IMR-90 (cell line): ENCODE measurements at regions not wholly inside any gene's neighbourhood (a gene's known extent, or its start where the extent isn't known, plus 50 kb on each side); places are given as distances from the start of the nearest gene placed in this dataset.

Source experiments
- ATAC-seq: fragments of 200-7000 bp; cut with Tn5 transposase; 2 replicates; pipeline ENCODE4 v1.9.1; 2020; ENCODE audit warnings: low read depth, mild to moderate bottlenecking, moderate library complexity
- BruUV-seq: library from RNA; stranded (reverse); fragments of 400-500 nt; replicated peaks from 2 replicates; lab custom pipeline; 2021; lab: Mats Ljungman, UMichigan
- CTCF ChIA-PET: fragments of 300-600 bp; formaldehyde crosslinking; extraction: SDS; loops from one replicate; lab custom pipeline; 2021; ENCODE audit warnings: antibody characterized with exemption; lab: Yijun Ruan, JAX
- POLR2A ChIA-PET: fragments of 300-600 bp; sonication (Branson Sonifier 250); formaldehyde crosslinking; loops from one replicate; lab custom pipeline; 2022; ENCODE audit warnings: antibody characterized with exemption; ENCODE audit not compliant: unreplicated experiment; lab: Charles Lee
- DNase-seq: peaks from one replicate; pipeline ENCODE4 v3.0.0; 2013
- H2AFZ ChIP-seq: replicated peaks from 2 replicates; pipeline ENCODE3; 2013; ENCODE audit warnings: low read length, mild to moderate bottlenecking; ENCODE audit not compliant: poor library complexity
- H2AK5ac ChIP-seq: 2 replicates; pipeline ENCODE4 v1.6.1; 2013; ENCODE audit warnings: low read depth, low read length, inconsistent platforms
- H2AK9ac ChIP-seq: replicated peaks from 2 replicates; pipeline ENCODE3; 2013; ENCODE audit warnings: mild to moderate bottlenecking, low read depth, low read length, moderate library complexity; ENCODE audit not compliant: poor library complexity
- H2BK120ac ChIP-seq: 2 replicates; pipeline ENCODE4 v1.6.1; 2013; ENCODE audit warnings: low read depth, low read length, inconsistent platforms
- H2BK15ac ChIP-seq: 3 replicates; pipeline ENCODE4 v1.6.1; 2013; ENCODE audit warnings: low read depth, low read length, inconsistent platforms
- H2BK20ac ChIP-seq: 2 replicates; pipeline ENCODE4 v1.6.1; 2013; ENCODE audit warnings: low read depth, mild to moderate bottlenecking, inconsistent platforms, low read length, moderate library complexity
- H2BK5ac ChIP-seq: 2 replicates; pipeline ENCODE4 v1.6.1; 2013; ENCODE audit warnings: mild to moderate bottlenecking, low read depth, low read length, inconsistent platforms; ENCODE audit not compliant: poor library complexity, severe bottlenecking
- H3K14ac ChIP-seq: replicated peaks from 2 replicates; pipeline ENCODE4 v1.6.1; 2013; ENCODE audit warnings: low read depth, low read length, inconsistent platforms
- H3K18ac ChIP-seq: 2 replicates; pipeline ENCODE4 v1.6.1; 2013; ENCODE audit warnings: low read depth, low read length, control low read depth
- H3K23ac ChIP-seq: 2 replicates; pipeline ENCODE4 v1.6.1; 2013; ENCODE audit warnings: low read depth, low read length, inconsistent platforms
- H3K27ac ChIP-seq: 2 replicates; pipeline ENCODE4 v1.5.1; 2013; ENCODE audit warnings: mild to moderate bottlenecking, control low read depth, low read length; ENCODE audit not compliant: insufficient read depth
- H3K27me3 ChIP-seq: 2 replicates; pipeline ENCODE4 v1.6.1; 2013; ENCODE audit warnings: low read length; ENCODE audit not compliant: control insufficient read depth, insufficient read depth
- H3K36me3 ChIP-seq: 2 replicates; pipeline ENCODE4 v1.6.1; 2013; ENCODE audit warnings: low read length, mixed read lengths; ENCODE audit not compliant: control insufficient read depth, insufficient read depth
- H3K4ac ChIP-seq: 2 replicates; pipeline ENCODE4 v1.6.1; 2013; ENCODE audit warnings: low read depth, low read length, inconsistent platforms
- H3K4me1 ChIP-seq: 2 replicates; pipeline ENCODE4 v1.6.1; 2013; ENCODE audit warnings: low read length, mixed read lengths; ENCODE audit not compliant: control insufficient read depth, insufficient read depth
- H3K4me2 ChIP-seq: 2 replicates; pipeline ENCODE4 v1.6.1; 2013; ENCODE audit warnings: low read depth, mild to moderate bottlenecking, control low read depth, low read length, moderate library complexity
- H3K4me3 ChIP-seq: 2 replicates; pipeline ENCODE4 v1.5.1; 2013; ENCODE audit warnings: low read depth, mild to moderate bottlenecking, control low read depth, low read length, moderate library complexity; ENCODE audit not compliant: insufficient read depth
- H3K56ac ChIP-seq: 2 replicates; pipeline ENCODE4 v1.6.1; 2013; ENCODE audit warnings: low read length, inconsistent platforms; ENCODE audit not compliant: insufficient read depth; ENCODE audit errors: extremely low read depth
- H3K79me1 ChIP-seq, 2 experiments: 2 replicates each; pipeline ENCODE4 v1.6.1; 2013; ENCODE audit warnings: low read length in 2 of 2, inconsistent platforms in 1 of 2, low read depth in 1 of 2
- H3K9ac ChIP-seq: 2 replicates; pipeline ENCODE4 v1.6.1; 2013; ENCODE audit warnings: low read depth, low read length, control low read depth
- H3K9me1 ChIP-seq: 2 replicates; pipeline ENCODE4 v1.6.1; 2013; ENCODE audit warnings: low read length, inconsistent platforms; ENCODE audit not compliant: insufficient read depth
- H3K9me3 ChIP-seq: 2 replicates; pipeline ENCODE4 v1.6.1; 2013; ENCODE audit warnings: low read length; ENCODE audit not compliant: control insufficient read depth, insufficient read depth
- H4K20me1 ChIP-seq: 2 replicates; pipeline ENCODE4 v1.6.1; 2013; ENCODE audit warnings: low read length, inconsistent platforms; ENCODE audit not compliant: insufficient read depth
- H4K5ac ChIP-seq: 2 replicates; pipeline ENCODE4 v1.6.1; 2013; ENCODE audit warnings: mild to moderate bottlenecking, low read depth, low read length, control low read depth
- H4K8ac ChIP-seq, 2 experiments: 2 replicates each; pipeline ENCODE4 v1.6.1; 2013; ENCODE audit warnings: low read depth in 2 of 2, low read length in 2 of 2, control low read depth in 1 of 2, inconsistent platforms in 1 of 2
- H4K91ac ChIP-seq: 2 replicates; pipeline ENCODE4 v1.6.1; 2013; ENCODE audit warnings: low read depth, low read length, inconsistent platforms; ENCODE audit not compliant: insufficient read depth
- CEBPB ChIP-seq: IDR thresholded peaks from 2 replicates; pipeline ENCODE4 v1.6.1; 2012; ENCODE audit warnings: low read depth, low read length, improper control_type of control experiment
- MXI1 ChIP-seq: IDR thresholded peaks from 2 replicates; pipeline ENCODE4 v1.6.1; 2012; ENCODE audit warnings: low read depth, mild to moderate bottlenecking, low read length, moderate library complexity, borderline replicate concordance
- RFX5 ChIP-seq: IDR thresholded peaks from 2 replicates; pipeline ENCODE4 v1.8.0; 2012; ENCODE audit warnings: low read depth, mild to moderate bottlenecking, low read length, moderate library complexity
- USF2 ChIP-seq: fragments of 150-350 bp; IDR thresholded peaks from 2 replicates; pipeline ENCODE4 v1.6.1; 2017; ENCODE audit warnings: mild to moderate bottlenecking, antibody characterized with exemption, low read length, low read depth
- WGBS, 2 experiments: methylation state at CpG; one replicate each; pipeline versions ENCODE4 v1.1.5 to v1.1.7; 2013; ENCODE audit warnings: missing lambda C conversion rate in 2 of 2; ENCODE audit not compliant: insufficient read length in 1 of 2; ENCODE audit errors: extremely low coverage in 2 of 2; 5-methylcytosine and 5-hydroxymethylcytosine counted together
- dilution Hi-C: fragments of 300-500 bp; cut with HindIII; formaldehyde crosslinking; loops from one replicate; pipeline ENCODE4 v1.14.3; 2018; ENCODE audit warnings: low sequenced_read_pairs; ENCODE audit not compliant: unreplicated experiment
- in situ Hi-C: fragments of 300-500 bp; cut with MboI; formaldehyde crosslinking; loops from 3 replicates; pipeline ENCODE4 v1.14.3; 2019; ENCODE audit warnings: low sequenced_read_pairs, inconsistent platforms, mixed read lengths
- intact Hi-C: fragments of 100-400 bp; cut with micrococcal nuclease; formaldehyde crosslinking; loops from 2 replicates; pipeline ENCODE4 v1.10.0; 2022

GRCh38 chr9:91113016-91113415 lies 248.7 kb downstream of the AUH start:
- ChIA-PET POLR2A (no interaction called here), CTCF (no interaction called here)
- Histone ChIP-seq H3K18ac (no peak overlapping the region), H3K4me3 (no peak overlapping the region), H3K36me3 (no peaks in the 10 kb centered on the region), H2BK15ac (no peak overlapping the region), H2BK20ac (no peak overlapping the region), H3K27me3 (no peaks in the 10 kb centered on the region), H2BK5ac (no peak overlapping the region), H3K79me1 (peaks cover 0 to 5% of the 10 kb centered on the region in 2 experiments; a peak in 2 of 4 replicates), H3K4ac (no peak overlapping the region), H2BK120ac (0 out of 2 replicates have a peak overlapping the region, but pooled peaks have one; percentile 10), H2AK5ac (no peak overlapping the region), H2AK9ac (no peak overlapping the region), H4K5ac (no peak overlapping the region), H3K27ac (no peak overlapping the region), H2AFZ (no peak overlapping the region), H3K9me1 (peaks cover 4% of the 10 kb centered on the region), H3K56ac (no peak overlapping the region), H3K4me2 (no peak overlapping the region), H3K23ac (no peak overlapping the region), H3K4me1 (peaks cover 8% of the 10 kb centered on the region), H3K14ac (no peak overlapping the region), H4K91ac (no peak overlapping the region), H3K9ac (no peak overlapping the region), H4K8ac (no peak overlapping the region), H4K20me1 (no peaks in the 10 kb centered on the region), H3K9me3 (peaks cover 15% of the 10 kb centered on the region)
- 100% methylated on average over 1 of the region's 2 CpGs; no CpG with 5 or more reads in 1 of the 2 experiments for WGBS, 2 experiments
- intact Hi-C loops (no loop called here), in situ Hi-C loops (no loop called here), dilution Hi-C loops (no loop called here)
- TF ChIP-seq RFX5 (no peak), MXI1 (no peak), USF2 (no peak), CEBPB (no peak)
- ATAC-seq = no peak
- DNase-seq = no peak
- no TSS peak for BruUV-seq
